Cardiac fibroblast (primary cell): ENCODE measurements at regions not wholly inside any gene's neighbourhood (a gene's known extent, or its start where the extent isn't known, plus 50 kb on each side); places are given as distances from the start of the nearest gene placed in this dataset.

Source experiments
- DNase-seq, 2 donors: peaks; one replicate each; pipeline versions ENCODE4 v3.0.0 to v3.0.0-alpha.2; 2010; ENCODE audit warnings: low read depth in 2 of 2
- H3K4me3 ChIP-seq, 2 donors: replicated peaks in 1 of 2; 1 replicate in 1 of 2; 2 replicates in 1 of 2; pipeline ENCODE4 v1.5.1; 2011; ENCODE audit warnings: low read depth in 2 of 2, low read length in 2 of 2, mild to moderate bottlenecking in 2 of 2, moderate library complexity in 1 of 2
- TF ChIP-seq, protein P1 (sequence below): IDR thresholded peaks from one replicate; pipeline ENCODE4 v1.5.1; 2011; ENCODE audit warnings: low read depth, mild to moderate bottlenecking, low read length, inconsistent platforms

DNA sequence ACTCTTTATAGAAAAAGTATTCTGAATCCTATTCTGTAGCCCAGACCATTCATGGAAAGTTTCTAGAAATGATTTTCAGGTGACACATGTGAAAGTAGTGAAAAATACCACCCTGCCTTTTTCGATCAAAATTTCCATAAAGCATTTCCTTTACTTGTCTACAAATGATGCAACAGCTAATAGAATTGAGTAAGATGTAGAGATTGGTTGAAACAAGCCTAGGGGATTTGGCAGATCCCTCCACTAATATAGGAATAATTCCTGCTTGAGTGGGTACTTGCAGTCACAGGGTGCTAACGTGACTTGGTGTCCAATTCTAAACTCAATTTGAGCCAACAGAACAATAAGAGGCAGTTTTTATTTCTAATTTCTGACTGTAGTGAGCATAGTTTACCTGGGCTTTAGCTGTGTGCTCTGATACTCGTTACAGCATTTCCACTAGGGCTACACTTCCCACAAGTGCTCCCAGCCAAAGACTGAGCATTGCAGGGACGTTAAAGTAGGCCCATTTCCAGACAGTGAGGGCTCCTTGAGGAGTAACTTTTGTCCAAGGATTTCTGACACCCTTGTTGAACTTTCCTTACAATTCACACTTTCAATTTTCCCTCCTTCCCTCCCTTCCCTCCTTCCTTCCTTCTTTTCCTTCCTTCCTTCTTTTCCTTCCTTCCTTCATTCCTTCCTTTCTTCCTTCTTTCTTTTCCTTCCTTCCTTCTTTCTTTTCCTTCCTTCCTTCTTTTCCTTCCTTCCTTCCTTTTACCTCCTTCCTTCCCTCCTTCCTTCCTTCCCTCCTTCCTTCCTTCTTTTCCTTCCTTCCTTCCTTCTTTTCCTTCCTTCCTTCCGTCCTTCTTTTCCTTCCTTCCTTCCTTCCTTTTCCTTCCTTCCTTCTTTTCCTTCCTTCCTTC, 53.9 kb upstream of the TP63 start:
- no peak for DNase-seq
- TF ChIP-seq, protein P1, sequence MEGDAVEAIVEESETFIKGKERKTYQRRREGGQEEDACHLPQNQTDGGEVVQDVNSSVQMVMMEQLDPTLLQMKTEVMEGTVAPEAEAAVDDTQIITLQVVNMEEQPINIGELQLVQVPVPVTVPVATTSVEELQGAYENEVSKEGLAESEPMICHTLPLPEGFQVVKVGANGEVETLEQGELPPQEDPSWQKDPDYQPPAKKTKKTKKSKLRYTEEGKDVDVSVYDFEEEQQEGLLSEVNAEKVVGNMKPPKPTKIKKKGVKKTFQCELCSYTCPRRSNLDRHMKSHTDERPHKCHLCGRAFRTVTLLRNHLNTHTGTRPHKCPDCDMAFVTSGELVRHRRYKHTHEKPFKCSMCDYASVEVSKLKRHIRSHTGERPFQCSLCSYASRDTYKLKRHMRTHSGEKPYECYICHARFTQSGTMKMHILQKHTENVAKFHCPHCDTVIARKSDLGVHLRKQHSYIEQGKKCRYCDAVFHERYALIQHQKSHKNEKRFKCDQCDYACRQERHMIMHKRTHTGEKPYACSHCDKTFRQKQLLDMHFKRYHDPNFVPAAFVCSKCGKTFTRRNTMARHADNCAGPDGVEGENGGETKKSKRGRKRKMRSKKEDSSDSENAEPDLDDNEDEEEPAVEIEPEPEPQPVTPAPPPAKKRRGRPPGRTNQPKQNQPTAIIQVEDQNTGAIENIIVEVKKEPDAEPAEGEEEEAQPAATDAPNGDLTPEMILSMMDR: no peak
- no peak overlapping the region for H3K4me3 ChIP-seq

DNA sequence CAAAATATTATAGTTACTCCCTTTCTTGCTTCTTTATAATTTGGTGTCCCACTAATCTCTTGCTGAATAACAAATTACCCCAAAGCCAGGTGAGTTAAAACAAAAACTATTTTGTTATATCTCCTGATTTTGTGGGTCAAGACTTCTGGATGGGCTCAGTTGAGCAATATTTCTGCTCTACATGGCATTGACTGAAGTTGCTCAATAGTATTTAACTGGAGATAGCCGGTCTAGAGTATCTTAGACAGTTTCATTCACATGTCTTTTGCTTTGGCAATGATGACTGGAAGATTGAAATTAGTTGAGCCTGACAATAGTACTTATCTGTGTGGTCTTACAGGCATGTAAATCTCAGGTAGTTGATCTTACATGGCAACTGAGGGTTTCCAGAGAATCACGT, 51.0 kb upstream of the TP63 start:
- no peak overlapping the region for H3K4me3 ChIP-seq
- TF ChIP-seq, protein P1: no peak
- DNase-seq: no peak
